Upper lobe of left lung (tissue), 4 donors: ENCODE measurements at regions not wholly inside any gene's neighbourhood (a gene's known extent, or its start where the extent isn't known, plus 50 kb on each side); places are given as distances from the start of the nearest gene placed in this dataset.

Experiments
- EP300 ChIP-seq, 4 donors: sonication (generic); formaldehyde crosslinking; IDR thresholded peaks; one replicate each; pipeline ENCODE4 v1.5.1; 2017; ENCODE audit warnings: antibody characterized with exemption in 4 of 4, control low read depth in 2 of 4
- POLR2A ChIP-seq, 4 donors: fragments of 450-650 bp; IDR thresholded peaks; one replicate each; pipeline ENCODE4 v1.5.1; 2016 to 2017; ENCODE audit warnings: antibody characterized with exemption in 4 of 4, mild to moderate bottlenecking in 2 of 4
- TF ChIP-seq, protein P1 (sequence below), 6 experiments: fragments of 450-650 bp in 4 of 6; fragments of 200-600 bp in 2 of 6; sonication (generic) in 2 of 6; IDR thresholded peaks; one replicate each; pipeline ENCODE4 v1.5.1; 2016 to 2019; ENCODE audit warnings: antibody characterized with exemption in 6 of 6

DNA sequence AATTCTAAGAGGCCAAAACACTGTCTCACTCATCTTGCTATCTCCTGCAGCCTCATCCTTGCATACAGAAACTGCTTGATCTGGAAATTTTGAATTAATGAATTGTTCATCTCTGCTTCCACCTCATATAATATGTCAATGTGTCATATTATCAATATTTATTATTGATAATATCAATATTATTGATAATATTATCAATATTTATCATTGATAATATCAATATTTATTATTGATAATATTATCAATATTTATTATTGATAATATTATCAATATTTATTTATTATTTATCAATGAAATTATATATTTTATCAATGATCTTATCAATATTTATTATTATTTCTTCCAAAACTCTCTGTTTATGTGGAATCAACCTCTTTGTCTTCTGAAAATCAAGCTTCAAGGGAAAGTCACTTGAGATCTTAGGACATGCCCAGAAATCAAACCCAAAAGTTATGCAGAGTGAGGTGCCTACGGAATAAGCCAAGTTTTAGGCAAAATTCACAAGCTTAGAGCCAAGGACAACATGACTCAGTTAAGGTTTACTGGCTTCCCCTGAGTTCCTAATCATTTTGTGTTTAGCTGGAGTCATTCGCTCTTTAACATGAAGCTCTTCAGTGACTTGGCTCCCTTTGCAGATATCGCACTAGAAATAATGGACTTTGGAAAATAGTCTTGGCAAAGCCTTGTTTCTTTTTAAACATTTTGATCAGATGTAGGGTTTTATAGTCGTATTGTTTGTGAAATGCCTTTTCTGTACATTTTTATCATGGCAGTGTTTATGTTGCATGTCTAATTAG, 297.1 kb upstream of the RARB start:
- TF ChIP-seq, protein P1, sequence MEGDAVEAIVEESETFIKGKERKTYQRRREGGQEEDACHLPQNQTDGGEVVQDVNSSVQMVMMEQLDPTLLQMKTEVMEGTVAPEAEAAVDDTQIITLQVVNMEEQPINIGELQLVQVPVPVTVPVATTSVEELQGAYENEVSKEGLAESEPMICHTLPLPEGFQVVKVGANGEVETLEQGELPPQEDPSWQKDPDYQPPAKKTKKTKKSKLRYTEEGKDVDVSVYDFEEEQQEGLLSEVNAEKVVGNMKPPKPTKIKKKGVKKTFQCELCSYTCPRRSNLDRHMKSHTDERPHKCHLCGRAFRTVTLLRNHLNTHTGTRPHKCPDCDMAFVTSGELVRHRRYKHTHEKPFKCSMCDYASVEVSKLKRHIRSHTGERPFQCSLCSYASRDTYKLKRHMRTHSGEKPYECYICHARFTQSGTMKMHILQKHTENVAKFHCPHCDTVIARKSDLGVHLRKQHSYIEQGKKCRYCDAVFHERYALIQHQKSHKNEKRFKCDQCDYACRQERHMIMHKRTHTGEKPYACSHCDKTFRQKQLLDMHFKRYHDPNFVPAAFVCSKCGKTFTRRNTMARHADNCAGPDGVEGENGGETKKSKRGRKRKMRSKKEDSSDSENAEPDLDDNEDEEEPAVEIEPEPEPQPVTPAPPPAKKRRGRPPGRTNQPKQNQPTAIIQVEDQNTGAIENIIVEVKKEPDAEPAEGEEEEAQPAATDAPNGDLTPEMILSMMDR (IDR thresholded peaks at IDR 0.05) = no peak
- TF ChIP-seq POLR2A (IDR thresholded peaks at IDR 0.05) (no peak), EP300 (IDR thresholded peaks at IDR 0.05) (no peak)
